ENCODE measurements at regions not wholly inside any gene's neighbourhood (a gene's known extent, or its start where the extent isn't known, plus 50 kb on each side); places are given as distances from the start of the nearest gene placed in this dataset.

- TF ChIP-seq ZNF560 (tag by site-specific recombination; IDR thresholded peaks at IDR 0.05; ENCODE audit: borderline replicate concordance) = no peak
- no peak for TF ChIP-seq ELK4 (IDR thresholded peaks at IDR 0.05; ENCODE audit: borderline replicate concordance, low read depth, low read length)
- TF ChIP-seq CTCF (tag by site-specific recombination; IDR thresholded peaks at IDR 0.05) = no peak
- no peak for TF ChIP-seq ZNF501 (tag by site-specific recombination; IDR thresholded peaks at IDR 0.05)
- no peak for TF ChIP-seq YY1 (tag by site-specific recombination; IDR thresholded peaks at IDR 0.05)
- TF ChIP-seq ZNF274 (IDR thresholded peaks at IDR 0.05; ENCODE audit: low read length) = no peak
- TF ChIP-seq ZNF274 (tag by site-specific recombination; IDR thresholded peaks at IDR 0.05; ENCODE audit: borderline replicate concordance) = no peak
- no peak for TF ChIP-seq BCL11A (tag by site-specific recombination; IDR thresholded peaks at IDR 0.05; ENCODE audit: low read depth)
- no peak for TF ChIP-seq SALL2 (tag by site-specific recombination; IDR thresholded peaks at IDR 0.05; ENCODE audit: borderline replicate concordance)
- TF ChIP-seq KLF10 (tag by site-specific recombination; IDR thresholded peaks at IDR 0.05) = no peak
- TF ChIP-seq KLF9 (tag by site-specific recombination; IDR thresholded peaks at IDR 0.05; ENCODE audit: low read depth) = no peak
- TF ChIP-seq REST (tag by site-specific recombination; IDR thresholded peaks at IDR 0.05) = no peak
- no peak for TF ChIP-seq ZSCAN18 (tag by site-specific recombination; IDR thresholded peaks at IDR 0.05)
- no peak for TF ChIP-seq SETDB1 (IDR thresholded peaks at IDR 0.05; ENCODE audit: insufficient read length, low read length)
- no peak for TF ChIP-seq PBX3 (CRISPR knock-in tag; IDR thresholded peaks at IDR 0.05)
Measured at GRCh38 chr4:13215560-13215959, 268.6 kb downstream of the RAB28 start.
